ENCODE measurements at regions not wholly inside any gene's neighbourhood (a gene's known extent, or its start where the extent isn't known, plus 50 kb on each side); places are given as distances from the start of the nearest gene placed in this dataset.

DNA sequence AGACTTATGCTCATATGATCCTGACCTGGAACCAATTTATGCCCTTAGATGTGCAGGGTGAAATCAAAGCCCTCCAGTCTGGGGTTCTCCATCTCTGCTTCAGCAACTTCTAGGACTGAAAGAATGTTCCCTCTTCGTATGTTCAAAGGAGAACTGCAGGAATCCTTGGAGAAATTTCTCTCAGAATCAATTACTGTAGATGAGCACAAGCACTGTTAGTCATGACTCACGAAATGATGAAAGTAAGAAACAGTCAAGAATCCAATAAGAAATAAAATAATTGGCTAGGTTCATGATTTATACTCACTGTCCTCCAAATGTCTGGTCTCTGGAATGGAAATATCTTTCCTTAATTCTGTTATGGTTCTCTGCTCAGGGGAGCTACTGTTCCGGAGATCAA is 348.2 kb downstream of the PDGFC start:
- Histone ChIP-seq H3K9ac (ENCODE audit: low read length) (no peak overlapping the region), H3K27me3 (ENCODE audit: low read length) (no peaks in the 10 kb centered on the region), H3K36me3 (ENCODE audit: low read length) (no peaks in the 10 kb centered on the region), H3K4me3 (ENCODE audit: insufficient read depth, low read length, poor library complexity, severe bottlenecking) (no peak overlapping the region), H2AFZ (ENCODE audit: low read depth, low read length, severe bottlenecking) (no peak overlapping the region), H3K79me2 (ENCODE audit: insufficient read depth, low read length) (no peaks in the 10 kb centered on the region), H3K9me3 (ENCODE audit: insufficient read depth, low read length) (no peaks in the 10 kb centered on the region), H3K9me2 (replicated peaks; ENCODE audit: insufficient read depth, low read length) (no peaks in the 10 kb centered on the region), H3K27ac (ENCODE audit: low read depth, low read length) (no peak overlapping the region), H3K4me2 (ENCODE audit: low read depth, low read length, poor library complexity, severe bottlenecking) (no peak overlapping the region), H3F3A (ENCODE audit: insufficient read depth) (no peaks in the 10 kb centered on the region), H4K20me1 (ENCODE audit: low read depth, low read length) (no peaks in the 10 kb centered on the region)
- TF ChIP-seq, protein P1, sequence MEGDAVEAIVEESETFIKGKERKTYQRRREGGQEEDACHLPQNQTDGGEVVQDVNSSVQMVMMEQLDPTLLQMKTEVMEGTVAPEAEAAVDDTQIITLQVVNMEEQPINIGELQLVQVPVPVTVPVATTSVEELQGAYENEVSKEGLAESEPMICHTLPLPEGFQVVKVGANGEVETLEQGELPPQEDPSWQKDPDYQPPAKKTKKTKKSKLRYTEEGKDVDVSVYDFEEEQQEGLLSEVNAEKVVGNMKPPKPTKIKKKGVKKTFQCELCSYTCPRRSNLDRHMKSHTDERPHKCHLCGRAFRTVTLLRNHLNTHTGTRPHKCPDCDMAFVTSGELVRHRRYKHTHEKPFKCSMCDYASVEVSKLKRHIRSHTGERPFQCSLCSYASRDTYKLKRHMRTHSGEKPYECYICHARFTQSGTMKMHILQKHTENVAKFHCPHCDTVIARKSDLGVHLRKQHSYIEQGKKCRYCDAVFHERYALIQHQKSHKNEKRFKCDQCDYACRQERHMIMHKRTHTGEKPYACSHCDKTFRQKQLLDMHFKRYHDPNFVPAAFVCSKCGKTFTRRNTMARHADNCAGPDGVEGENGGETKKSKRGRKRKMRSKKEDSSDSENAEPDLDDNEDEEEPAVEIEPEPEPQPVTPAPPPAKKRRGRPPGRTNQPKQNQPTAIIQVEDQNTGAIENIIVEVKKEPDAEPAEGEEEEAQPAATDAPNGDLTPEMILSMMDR (IDR thresholded peaks at IDR 0.05; ENCODE audit: insufficient read depth, low read length, poor library complexity, severe bottlenecking) = no peak
- no peak for TF ChIP-seq EZH2phosphoT487 (conservative IDR thresholded peaks at IDR 0.05; ENCODE audit: low read length)

DNA sequence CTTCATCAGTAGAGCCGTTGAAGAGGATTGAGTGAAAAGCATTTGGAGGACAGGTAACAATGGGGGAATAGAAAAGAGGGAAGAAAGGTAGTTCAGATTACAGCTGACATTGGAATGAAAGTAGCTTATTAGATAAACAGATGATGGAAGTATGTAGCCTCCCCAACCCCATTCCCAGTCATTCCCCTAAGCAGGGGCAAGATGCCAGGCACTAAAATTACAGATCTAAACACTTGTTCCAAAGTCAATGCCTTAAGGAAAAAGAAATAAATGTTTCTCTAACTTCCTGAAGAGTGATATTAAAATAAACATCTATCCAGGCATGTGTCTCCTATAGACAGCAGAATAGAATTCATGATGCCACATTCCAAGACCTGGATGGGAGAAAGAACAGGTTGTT is 350.8 kb downstream of the PDGFC start:
- no peak overlapping the region for H3K9ac ChIP-seq (ENCODE audit: low read length)
- H3K9me2 ChIP-seq (replicated peaks; ENCODE audit: insufficient read depth, low read length) = no peaks in the 10 kb centered on the region
- H3K4me3 ChIP-seq (ENCODE audit: insufficient read depth, low read length, poor library complexity, severe bottlenecking) = no peak overlapping the region
- no peak overlapping the region for H3K27ac ChIP-seq (ENCODE audit: low read depth, low read length)
- no peaks in the 10 kb centered on the region for H4K20me1 ChIP-seq (ENCODE audit: low read depth, low read length)
- no peak overlapping the region for H2AFZ ChIP-seq (ENCODE audit: low read depth, low read length, severe bottlenecking)
- H3K27me3 ChIP-seq (ENCODE audit: low read length) = no peaks in the 10 kb centered on the region
- no peaks in the 10 kb centered on the region for H3F3A ChIP-seq (ENCODE audit: insufficient read depth)
- H3K9me3 ChIP-seq (ENCODE audit: insufficient read depth, low read length) = no peaks in the 10 kb centered on the region
- H3K79me2 ChIP-seq (ENCODE audit: insufficient read depth, low read length) = no peaks in the 10 kb centered on the region
- H3K4me2 ChIP-seq (ENCODE audit: low read depth, low read length, poor library complexity, severe bottlenecking) = no peak overlapping the region
- no peaks in the 10 kb centered on the region for H3K36me3 ChIP-seq (ENCODE audit: low read length)
- no peak for TF ChIP-seq EZH2phosphoT487 (conservative IDR thresholded peaks at IDR 0.05; ENCODE audit: low read length)
- TF ChIP-seq, protein P1 (IDR thresholded peaks at IDR 0.05; ENCODE audit: insufficient read depth, low read length, poor library complexity, severe bottlenecking) = no peak

DNA sequence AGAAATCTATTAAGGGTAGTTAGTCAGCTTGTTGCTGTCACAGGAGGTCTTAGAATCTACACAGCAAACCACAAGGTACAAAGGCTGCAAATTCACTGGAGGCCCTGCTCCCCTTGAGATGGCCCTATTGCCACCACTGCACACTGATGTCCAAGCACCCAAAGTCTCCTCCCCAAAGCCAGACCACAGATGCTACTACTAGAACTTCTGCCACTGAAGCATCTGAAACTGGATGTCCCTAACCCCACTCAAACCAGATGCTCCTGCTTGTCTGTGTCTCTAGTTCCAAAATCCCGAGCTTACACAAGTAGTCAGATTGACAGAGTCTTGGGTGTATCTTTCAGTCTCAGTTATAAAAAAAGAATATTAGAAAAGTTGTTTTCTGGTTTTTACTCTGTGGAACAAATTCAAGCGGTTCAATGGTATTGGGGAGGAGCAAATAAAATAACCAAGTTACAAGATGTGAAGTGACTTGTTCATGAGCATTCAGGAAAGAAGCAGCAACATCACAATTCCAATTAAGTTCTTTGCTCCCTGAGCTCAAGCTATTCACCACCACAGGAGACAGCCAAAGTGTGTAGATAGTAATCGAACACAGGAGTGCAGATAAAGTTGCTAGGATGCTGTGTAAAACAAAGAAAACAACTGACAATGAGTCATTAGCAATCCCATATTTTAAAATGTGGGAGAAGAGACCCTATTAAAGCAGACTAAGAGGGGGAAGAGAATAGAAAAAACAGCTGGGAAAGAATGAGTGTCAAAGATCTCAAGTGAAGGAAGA is 352.3 kb downstream of the PDGFC start:
- Histone ChIP-seq H3F3A (ENCODE audit: insufficient read depth) (no peaks in the 10 kb centered on the region), H3K4me2 (ENCODE audit: low read depth, low read length, poor library complexity, severe bottlenecking) (no peak overlapping the region), H3K36me3 (ENCODE audit: low read length) (no peaks in the 10 kb centered on the region), H3K4me3 (ENCODE audit: insufficient read depth, low read length, poor library complexity, severe bottlenecking) (no peak overlapping the region), H3K9ac (ENCODE audit: low read length) (no peak overlapping the region), H3K9me2 (replicated peaks; ENCODE audit: insufficient read depth, low read length) (no peaks in the 10 kb centered on the region), H4K20me1 (ENCODE audit: low read depth, low read length) (no peaks in the 10 kb centered on the region), H3K9me3 (ENCODE audit: insufficient read depth, low read length) (no peaks in the 10 kb centered on the region), H3K79me2 (ENCODE audit: insufficient read depth, low read length) (no peaks in the 10 kb centered on the region), H2AFZ (ENCODE audit: low read depth, low read length, severe bottlenecking) (no peak overlapping the region), H3K27ac (ENCODE audit: low read depth, low read length) (no peak overlapping the region), H3K27me3 (ENCODE audit: low read length) (no peaks in the 10 kb centered on the region)
- TF ChIP-seq, protein P1 (IDR thresholded peaks at IDR 0.05; ENCODE audit: insufficient read depth, low read length, poor library complexity, severe bottlenecking) = no peak
- no peak for TF ChIP-seq EZH2phosphoT487 (conservative IDR thresholded peaks at IDR 0.05; ENCODE audit: low read length)
